Left hindlimb (tissue), 1 donor: ENCODE measurements at regions not wholly inside any gene's neighbourhood (a gene's known extent, or its start where the extent isn't known, plus 50 kb on each side); places are given as distances from the start of the nearest gene placed in this dataset.

Source experiments
- DNase-seq: peaks from one replicate; pipeline ENCODE4 v3.0.0-alpha.2; 2018

DNA sequence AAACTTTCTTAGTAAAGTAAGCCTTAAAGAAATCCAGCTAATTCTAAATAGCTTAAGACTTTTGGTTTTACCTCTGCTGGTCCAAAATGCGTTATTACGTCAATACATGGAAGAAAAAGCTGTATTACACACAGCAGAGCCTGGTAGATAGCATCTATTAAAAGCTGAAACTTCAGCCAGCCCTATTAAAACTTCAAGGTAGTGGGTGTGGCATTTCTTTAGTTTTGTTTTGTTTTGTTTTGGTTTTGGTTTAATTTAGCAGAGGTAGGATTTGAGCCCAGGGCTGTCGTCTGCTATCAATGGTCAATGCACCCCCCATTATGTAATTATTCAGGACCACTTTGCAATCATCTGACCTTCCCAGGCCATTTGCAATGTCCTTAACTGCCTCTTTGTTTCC, 318.4 kb upstream of the MAF start:
- no peak for DNase-seq

DNA sequence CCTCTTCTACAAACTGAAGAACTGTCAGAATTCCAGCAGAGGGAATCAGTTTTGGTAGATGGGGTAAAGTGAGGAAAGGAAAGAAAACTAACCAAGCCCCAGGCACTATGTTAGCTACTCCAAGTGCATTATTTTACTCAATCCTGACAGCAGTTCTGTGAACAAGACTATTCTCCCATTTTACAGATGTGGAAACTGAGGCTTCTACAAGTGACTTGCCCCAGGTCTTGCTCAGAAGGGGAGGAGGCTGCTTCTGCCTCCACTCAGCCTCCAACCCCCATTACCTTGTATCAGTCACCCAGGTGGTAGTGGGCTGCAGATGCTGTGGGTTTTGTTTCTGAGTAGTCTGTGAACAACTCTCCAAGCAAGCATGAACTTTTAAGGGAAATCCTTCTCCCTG, 315.2 kb upstream of the MAF start:
- DNase-seq: no peak

DNA sequence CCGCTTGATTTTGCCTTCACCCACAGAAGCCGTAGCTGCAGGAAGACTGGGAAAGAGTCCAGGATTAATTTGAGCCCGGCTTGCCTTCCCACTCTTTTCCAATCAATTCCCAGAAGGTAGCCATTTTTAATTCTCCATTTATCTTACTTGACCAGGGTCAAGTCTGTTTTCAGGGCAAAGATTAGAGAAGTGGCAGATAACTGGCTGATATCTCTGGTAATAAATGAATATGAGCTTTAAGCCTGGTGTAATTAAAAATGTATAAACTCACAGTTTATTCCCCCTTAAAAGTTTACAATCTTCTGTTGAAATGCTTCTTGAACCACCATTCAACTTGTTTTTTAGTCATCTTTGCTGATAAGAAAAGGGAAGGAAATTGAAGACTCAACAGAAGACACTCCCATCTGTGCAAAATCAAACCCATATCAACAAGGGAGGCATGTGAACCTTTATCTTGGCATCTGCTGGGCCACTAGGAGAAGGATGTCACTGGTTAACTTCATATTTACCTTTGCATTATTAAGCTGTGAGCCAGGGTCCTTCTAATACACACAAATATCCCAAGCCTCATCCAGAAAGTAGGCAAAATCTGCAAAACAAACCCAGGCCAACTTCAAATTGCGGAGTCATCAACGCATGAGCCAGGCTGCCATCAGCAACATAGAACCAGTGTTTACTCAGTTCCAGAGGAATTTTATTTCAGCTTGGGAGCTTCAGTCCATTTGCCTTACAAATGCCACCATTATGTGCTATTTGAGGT, 314.6 kb upstream of the MAF start:
- no peak for DNase-seq

DNA sequence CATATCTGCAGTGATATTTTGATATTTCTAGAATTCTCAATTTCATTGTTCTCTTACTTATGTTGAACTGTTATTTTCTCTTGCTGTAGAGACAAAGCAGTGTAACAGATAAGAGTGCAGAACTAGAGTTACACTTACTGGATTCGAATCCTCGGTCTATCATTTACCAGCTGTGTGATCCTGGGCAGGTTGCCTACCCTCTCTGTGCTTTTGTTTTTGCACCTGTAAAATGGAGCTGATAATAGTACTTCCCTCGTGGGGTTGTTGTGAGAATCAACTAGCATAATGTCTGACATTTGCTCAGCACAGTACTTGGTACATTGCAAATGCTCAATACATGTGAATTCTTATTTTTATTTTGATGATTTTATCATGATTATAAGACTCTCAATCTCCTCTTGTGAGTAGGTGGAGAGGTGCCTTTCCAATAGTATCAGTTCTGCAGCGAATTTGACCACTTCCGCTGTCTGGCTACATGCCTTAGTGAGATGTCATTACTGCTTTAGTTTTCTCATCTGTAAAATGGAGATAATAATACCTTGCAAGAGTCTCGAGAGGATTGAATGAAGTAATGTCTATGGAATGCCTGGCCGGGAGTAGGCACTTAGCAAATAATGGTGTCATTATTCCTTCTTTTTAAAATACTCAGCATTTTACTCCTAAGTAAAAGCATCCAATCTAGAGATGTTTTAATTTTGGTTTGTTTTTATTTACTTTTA, 312.2 kb upstream of the MAF start:
- no peak for DNase-seq

DNA sequence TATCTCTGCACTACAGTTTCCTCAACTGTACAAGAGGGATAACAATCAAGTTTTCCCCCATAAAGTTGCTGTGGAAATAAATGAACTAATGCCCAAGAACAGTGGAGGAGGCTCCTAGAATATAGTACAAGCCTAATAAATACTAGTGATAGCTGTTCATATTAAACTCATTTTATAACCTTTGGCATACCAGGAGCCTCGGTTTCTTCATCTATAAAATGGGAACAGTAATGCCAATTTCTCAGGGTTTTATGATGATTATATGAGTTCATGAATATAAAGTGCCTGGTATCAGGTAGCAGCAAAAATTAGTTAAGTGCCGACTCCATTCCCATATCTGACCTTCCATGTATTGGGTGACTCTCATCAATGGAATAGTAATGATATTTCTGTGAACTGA, 311.1 kb upstream of the MAF start:
- no peak for DNase-seq

DNA sequence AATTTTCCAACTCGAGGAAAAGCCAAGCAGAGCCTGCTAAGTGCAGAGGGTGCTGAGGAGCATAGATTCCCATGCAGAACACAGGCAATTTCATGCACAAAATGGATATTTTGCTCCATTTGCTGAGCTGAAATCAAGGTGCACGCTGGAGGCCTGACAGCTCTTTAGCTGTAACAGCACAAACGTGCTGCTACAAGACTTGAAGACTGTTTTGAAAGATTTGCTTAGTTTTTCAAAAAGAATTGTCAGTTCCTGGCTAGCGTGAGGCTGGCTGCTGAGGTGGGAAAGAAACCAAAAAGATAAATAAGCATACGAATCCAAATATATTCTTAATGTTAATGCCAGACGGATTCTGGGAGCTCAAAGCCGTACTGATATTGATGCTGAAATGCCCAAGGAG, 309.0 kb upstream of the MAF start:
- no peak for DNase-seq

DNA sequence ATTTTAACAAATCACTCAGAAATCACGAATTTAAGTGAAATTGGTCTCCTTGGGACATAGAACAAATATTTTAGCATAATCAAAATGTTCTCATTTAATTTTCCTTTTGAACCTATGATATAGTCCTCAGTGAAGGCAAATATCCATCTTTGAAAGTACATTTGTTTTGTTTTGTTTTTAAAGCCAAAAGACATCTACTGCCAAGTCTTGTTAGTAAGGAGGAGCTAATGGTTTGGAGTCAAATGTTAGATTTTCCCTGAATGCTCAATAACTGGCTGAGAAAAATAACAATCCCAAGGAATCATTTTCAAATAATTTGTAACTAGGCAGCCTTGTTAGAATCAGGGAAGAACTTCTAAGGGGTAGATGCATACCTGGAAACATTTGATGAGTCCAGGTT, 302.9 kb upstream of the MAF start:
- no peak for DNase-seq

DNA sequence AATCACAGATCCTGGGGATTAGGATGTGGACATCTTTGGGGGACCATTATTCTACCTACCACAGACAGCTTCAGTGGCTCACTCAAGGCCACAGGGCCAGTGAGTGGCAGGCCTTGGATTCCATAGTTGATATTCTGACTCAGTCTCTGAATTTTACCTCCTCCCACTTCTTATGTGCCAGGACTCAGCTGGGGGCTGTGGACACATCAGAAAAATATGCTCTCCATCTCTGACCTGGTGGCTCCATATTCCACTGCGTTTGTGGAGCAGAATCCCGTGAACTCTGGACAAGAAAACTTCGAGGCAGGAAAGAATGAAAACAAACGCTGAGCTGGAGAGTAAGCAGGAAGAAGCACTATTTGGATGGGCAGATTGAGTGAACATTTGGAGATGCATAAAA, 301.8 kb upstream of the MAF start:
- no peak for DNase-seq

DNA sequence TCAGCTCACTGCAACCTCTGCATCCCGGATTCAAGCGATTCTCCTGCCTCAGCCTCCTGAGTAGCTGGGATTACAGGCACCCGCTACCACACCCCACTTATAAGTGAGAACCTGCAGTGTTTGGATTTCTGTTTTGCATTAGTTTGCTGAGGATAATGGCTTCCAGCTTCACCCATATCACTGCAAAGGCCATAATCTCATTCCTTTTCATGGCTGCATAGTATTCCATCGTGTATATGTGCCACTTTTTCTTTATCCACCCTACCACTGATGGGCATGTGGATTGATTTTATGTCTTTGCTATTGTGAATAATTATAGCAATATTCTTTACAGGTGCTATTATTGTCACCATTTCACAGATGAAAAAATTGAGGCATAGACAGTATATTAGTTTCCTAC, 301.0 kb upstream of the MAF start:
- DNase-seq: no peak

DNA sequence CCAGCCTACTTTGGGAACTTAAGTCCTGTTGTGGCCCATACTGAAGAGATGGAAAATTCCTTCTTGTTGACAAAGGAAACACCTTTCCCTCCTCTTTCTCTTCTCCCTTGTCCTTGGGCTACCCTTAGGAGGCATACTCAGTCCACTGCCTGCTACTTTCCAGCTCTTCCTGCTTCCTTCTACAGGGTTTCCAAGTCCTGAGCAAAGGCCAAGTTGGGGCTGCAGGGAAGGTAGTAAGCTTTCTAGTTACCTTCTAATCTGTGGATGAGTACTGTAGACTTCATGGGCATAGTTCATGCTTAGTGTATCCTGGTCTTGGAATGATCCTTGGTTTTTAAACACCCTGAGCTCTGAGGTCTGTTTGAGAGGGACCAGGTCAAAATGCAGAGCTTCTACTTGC, 299.2 kb upstream of the MAF start:
- DNase-seq: no peak

DNA sequence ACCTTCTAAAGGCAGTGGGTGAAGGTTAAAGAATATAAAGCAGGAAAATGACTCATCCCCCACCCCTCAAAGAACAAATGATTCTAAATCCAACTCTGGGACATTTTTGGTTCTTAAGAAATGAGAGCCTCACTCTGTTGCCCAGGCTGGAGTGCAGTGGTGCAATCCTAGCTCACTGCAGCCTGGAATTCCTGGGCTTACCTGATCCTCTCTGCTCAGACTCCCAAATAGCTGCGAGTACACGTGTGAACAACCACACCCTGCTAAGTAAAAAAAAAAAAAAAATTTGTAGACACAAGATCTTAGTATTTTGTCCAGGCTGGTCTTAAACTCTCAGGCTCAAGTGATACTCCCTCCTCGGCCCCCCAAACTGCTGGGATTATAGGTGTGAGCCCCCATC, 298.8 kb upstream of the MAF start:
- no peak for DNase-seq

DNA sequence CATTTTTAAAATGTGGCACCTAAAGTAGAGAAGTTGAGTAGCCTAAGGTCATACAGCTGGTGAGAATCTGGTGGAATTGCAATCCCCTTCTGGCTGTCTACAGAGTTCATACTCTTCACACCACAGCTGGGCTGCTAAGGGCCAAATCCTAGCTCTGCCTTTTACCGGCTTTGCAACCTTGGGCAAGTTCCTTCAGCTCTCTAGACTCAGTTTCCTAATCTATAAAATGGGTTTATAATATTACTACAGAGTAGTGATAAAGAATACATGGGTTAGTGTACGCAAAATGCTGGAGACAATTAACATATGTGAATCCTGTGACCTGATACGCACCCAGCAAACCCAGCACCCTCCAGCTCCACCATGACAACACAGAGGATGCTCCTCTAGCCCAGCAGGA, 298.2 kb upstream of the MAF start:
- no peak for DNase-seq

DNA sequence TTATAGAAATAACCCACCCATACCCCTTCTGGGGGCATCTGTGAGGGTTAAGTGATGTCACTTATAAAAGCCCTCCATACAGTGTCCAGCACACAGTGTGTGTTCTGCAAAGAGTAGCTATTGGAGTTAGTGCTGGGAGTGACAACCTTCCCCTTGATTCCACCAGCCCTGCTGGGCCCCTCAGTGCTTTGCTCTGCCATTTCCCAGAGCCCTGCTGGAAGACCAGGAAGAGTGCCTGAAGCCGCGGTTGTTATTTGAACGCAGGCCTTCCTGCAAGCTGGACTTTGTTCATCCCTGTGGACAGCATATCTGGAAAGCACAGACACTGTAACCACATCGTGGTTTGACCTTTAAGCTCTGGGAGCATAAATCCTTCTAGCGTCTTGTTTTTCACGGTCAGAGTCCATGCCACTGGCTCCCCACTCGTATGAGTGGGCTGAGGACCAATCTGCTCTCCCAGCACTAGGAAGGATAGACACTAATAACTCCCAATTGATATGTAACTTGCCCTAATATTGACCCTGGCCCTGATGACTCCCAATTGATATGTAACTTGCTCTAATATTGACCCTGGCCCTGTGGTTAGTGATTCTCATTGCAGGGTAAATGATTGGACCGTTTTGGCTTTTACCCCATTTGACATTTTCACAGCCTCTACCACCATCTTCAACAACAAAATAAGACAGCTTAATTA, 297.1 kb upstream of the MAF start:
- no peak for DNase-seq

DNA sequence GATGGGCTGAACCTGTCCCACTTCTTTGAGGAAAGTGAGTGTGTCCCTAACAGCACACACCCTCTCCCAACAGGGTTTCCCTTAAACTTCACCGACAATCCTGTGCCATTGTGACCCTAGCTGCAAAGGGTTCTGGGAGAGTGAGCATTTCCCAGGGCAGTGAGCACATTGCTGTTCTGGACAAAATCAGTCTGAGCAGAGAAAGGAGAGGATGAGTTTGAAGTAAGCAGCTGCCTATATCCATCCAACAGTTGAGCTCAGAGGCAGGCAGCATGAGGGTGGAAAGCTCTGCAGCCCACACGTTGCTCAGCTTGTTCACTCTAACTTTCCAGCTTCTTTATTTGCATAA, 296.5 kb upstream of the MAF start:
- DNase-seq: no peak

DNA sequence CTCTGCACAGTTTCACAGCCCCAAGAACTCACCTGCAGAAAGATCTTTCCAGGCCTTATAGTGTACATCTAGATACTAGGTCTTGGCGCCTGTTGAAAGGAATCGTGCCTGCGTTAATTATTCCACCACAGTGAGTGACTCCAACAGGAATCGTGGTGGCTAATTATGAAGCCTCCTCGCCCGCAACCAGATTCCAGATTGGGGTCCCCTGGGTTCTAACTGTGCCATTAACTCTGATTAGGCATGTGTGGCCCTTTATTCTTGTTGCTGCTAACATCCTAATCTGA, 295.3 kb upstream of the MAF start:
- DNase-seq: no peak

DNA sequence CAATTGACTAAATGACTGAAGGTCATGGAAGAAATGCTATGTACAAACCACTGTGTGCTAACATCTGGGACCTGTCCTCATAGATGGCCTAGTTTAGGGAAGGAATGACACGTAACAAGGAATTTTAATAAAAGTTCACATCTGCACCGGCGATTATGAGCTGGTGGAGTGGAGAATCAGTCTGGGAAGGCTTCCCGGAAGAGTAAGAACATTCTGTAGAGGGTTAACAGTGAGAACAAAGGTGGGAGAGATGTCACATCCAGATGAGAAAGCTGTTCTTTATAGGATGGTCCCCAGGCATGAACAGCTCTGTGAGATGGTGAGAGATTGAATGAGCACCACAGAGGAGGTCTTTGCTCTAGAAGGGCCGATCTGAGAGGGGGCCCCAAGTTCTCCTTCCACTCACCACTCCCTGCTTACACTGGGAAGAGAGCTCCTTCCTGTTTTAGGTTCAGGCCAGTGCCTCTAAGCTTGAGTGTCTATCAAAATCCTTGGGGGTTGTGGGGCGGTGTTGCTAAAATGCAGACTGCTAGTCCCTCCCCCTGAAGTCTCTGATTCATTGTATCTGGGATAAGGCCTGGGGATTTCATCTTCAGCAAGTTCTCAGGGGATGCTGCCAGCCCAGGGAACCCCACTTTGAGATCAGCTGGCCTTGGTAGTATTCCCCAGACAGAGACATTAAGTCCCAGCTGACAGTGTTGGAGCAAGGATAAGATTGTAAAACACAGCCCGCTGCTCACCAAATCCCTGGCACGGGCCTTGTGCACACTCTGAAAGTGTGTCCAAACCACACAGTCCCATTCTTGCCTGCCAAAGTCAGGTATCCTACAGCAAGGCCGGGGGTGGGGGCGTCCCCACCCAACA, 294.7 kb upstream of the MAF start:
- DNase-seq: no peak

DNA sequence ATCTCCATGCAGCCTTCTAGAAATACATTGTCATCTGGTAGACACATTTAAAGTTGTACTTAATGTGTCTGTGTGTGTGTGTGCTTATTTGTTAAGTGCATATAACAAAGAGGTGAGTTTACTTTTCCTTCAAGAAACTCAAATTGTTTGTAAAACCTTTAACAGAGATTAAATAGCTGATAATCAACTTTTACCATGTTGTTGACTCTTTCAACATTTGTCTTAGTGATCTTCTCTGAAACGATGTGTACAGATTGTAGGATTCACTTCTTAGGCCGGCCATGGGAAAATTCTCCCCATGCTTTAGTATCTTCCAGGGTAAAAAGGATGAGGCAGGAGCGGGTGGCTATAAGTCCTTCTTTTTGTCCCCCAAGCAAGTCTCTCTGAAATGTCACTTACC, 292.9 kb upstream of the MAF start:
- no peak for DNase-seq

DNA sequence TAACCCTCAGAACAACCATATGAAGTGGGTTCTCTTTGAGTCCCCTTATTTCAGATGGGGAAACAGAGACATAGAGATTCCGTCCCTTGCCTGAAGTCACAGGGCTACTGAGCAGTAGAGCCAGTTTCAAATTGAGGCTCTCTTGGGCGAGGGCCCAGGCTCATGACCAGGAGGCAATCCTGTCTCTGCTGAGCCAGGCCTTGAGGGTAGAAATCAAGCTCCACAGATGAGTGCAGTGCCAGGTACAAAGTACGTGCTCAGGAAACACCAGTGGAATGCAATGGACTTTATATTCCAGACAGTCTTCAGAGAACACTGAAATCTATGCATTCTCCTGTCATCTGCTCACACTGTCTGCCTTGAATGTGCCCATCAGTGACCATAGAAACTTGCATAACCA, 291.7 kb upstream of the MAF start:
- no peak for DNase-seq

DNA sequence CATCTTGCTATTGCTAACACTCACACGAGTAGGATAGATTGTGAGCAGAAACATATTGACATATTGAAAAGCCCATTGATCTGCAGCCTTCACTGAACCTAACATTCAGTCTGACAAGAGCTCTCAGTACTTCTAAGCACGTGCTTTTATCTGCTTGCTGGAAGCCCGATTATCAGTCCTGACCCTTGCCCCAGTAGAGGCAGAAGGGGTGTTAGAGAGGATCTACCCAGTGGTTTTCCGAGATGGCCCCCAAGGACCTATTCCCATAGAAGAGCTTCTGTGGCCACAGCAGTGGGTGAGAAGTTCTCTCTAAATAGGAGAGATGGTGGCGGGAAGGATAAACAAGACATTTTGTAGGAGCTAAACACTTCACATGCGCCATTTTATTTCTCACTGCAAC, 290.9 kb upstream of the MAF start:
- DNase-seq: no peak

DNA sequence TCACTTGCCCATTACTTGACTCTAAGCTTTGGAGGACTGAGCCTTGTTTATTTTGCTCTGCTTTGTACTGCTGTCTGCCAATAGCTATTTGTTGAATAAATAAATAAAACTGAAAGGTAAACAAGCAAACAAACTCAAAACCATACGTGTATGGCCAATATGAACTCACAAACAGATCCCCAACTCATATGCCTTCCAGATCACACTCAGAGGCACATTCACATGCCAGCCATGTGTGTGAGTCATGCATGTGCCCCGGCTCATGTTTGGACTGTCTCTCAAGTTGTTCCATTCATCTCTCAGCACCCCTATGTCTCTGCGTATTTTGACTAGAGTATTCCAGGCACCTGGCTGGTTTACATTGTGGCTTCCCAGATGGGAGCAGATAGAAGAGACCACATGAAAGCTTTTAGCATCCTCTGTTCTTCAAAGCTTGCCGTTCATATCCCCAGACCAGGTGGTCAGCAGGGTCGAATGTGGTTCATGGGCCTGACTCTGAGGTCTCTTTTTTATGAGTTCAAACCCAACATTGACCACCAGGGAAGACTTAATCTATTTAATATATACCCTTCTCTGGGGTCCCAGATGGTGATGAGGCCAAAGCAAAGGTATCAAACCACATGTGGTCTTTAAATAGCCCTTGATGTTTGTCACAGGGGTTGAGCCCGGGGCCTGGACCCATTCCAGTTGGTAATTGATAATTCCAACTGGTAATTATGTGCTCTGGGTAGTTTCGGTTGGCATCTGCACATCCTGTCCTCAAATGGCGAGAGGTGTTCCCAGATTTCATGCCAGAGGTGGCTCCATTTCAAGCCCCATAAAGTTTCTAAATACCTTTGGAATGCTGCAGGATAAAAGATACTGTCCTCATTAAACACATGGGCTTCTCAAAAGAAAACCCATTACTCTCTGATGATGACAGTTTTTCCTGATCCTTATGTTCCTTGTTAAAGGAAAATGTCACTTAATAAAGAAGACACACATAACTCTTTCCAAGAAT, 287.3 kb upstream of the MAF start:
- DNase-seq: no peak

DNA sequence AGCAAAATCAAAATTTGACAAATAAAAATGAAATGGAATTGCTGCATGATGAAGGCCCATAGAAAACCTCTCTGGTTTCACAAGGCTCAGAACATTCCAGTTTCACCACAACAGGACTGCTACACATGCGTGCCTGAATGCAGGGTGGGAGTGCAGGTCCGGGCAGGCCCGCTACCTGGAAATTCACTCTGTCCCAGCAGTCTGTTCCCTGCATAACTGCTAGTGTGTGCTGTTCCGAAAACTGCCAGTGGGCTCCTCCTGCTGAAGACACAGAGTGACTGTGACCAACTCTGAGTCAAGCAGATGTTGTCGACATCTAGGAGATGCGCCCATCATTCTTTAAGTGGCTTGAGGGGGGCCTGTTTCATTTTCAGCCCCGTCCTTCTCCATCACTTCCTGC, 284.8 kb upstream of the MAF start:
- no peak for DNase-seq

DNA sequence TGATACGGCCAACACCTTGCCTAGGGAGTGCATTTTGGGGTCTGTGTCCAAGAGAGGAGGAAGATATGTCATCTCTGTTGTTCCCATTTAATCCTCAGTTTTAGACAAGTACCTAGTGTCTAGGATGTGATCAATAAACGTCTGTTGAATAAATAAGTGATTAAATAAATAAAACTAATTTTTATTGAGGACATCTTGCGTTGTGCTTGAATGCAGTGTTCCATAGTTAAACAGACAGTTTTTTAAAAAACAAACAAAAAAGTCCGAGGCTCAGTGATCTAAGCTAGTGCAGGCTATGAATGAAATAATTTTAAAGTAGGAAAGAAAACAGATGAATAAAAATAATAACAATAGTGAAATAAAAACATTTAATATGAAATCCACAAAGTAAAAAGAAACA, 283.0 kb upstream of the MAF start:
- no peak for DNase-seq
